Stimulated activated CD4-positive, alpha-beta T cell treated with anti-CD3 and anti-CD28 coated beads, Interleukin-1b, Interleukin-23, amount 100 ng/mL, for 1 hour (primary cell): ENCODE measurements at regions not wholly inside any gene's neighbourhood (a gene's known extent, or its start where the extent isn't known, plus 50 kb on each side); places are given as distances from the start of the nearest gene placed in this dataset.

Experiments used
- DNase-seq, 2 donors: peaks; one replicate each; pipeline ENCODE4 v3.0.0-alpha.2; 2020; ENCODE audit warnings: low read depth in 2 of 2

DNA sequence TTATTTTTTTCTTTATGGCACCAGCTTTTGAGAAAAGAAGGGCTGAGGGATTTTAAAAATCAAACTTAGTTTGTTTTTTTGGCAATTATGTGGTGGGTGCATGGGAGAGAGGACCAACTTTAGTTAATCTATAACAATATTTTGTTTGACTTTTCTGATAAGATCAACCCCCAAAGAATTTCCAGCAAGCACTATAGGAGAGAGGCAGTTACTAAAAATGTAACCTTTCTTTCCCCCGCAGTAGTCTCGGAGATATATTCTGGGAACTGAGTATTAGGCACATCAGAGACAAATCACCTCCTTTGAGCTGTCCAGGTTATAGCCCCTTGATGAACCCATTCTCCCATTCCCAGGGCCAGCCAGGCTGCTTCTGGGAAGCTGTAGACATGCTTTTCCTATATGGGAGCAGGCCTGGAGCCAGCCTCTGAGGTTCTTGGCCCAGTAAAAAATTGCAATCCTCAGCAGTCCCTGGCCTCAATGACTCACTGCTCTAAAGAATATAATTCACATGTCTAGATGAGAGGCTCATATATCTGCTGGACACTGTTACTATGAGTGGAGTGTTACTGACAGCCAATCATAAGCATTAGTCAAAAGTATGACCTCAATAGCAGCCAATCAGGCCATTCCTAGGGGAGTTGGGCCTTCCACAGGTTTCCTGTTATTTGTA lies 138.3 kb upstream of the AGBL1 start:
- no peak for DNase-seq

DNA sequence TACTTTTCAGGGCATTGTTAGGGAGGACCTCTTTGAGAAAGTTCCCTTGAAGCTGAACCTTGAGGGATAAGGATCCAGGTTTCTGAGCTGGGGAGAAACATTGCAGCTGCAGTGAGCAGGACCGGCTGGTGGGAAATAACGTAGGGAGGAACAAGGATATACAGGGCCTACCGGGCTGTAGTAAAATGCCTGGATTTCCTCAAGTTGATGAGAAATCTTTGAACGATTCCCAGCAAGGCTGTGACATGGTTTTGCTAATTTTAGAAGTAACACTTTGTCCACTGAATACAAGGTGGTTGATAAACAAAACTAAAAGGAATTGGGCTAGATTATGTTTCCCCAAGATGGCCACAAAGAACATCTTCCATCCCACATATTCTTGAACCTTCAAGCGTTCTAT lies 137.0 kb upstream of the AGBL1 start:
- no peak for DNase-seq

- DNase-seq: no peak
Measured at GRCh38 chr15:85943151-85943550, 136.5 kb upstream of the AGBL1 start.

GRCh38 chr15:85943791-85944190 lies 135.9 kb upstream of the AGBL1 start:
- no peak for DNase-seq

DNA sequence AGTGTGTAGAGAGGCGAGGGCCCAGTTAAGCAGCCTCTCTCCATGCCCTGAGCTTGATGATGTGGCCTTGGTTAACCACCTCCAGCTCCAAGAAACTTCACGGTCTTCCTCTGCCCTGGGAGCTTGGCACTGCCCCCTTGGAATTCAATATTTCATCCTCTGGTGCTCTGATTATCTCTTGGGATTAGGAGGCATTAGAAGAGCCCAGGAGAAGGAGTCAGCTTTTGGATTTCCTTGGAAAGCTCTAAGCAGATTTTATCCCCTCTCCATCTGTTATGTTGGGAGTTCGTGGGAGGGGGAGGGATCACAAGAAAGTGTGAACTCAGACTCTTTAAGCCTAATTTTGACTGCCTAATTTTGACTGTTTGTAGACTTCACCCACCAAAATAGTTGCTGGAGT lies 132.7 kb upstream of the AGBL1 start:
- DNase-seq: no peak

- no peak for DNase-seq
Measured at GRCh38 chr15:85947936-85948335, 131.7 kb upstream of the AGBL1 start.

DNA sequence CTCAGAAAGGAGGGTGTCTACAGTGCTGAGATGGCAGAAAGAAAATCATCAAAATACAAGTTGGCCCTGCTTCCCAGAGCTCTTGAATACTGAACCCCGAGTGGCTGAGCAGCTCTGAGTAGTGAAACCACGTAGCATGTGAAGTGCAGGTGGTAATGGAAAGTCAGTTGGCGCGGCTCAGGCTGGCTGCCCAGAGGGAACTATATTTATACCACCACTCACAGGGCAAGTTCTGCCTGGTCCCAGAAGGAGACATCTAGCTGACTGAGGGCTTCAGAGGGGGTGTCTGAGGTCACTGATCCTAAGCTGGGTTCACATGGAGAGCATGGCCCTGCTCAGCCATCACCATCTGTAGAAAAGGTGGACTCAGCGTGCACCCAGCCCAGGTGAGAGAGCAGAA lies 129.6 kb upstream of the AGBL1 start:
- no peak for DNase-seq

GRCh38 chr15:85954586-85954985 lies 125.1 kb upstream of the AGBL1 start:
- DNase-seq: no peak

DNA sequence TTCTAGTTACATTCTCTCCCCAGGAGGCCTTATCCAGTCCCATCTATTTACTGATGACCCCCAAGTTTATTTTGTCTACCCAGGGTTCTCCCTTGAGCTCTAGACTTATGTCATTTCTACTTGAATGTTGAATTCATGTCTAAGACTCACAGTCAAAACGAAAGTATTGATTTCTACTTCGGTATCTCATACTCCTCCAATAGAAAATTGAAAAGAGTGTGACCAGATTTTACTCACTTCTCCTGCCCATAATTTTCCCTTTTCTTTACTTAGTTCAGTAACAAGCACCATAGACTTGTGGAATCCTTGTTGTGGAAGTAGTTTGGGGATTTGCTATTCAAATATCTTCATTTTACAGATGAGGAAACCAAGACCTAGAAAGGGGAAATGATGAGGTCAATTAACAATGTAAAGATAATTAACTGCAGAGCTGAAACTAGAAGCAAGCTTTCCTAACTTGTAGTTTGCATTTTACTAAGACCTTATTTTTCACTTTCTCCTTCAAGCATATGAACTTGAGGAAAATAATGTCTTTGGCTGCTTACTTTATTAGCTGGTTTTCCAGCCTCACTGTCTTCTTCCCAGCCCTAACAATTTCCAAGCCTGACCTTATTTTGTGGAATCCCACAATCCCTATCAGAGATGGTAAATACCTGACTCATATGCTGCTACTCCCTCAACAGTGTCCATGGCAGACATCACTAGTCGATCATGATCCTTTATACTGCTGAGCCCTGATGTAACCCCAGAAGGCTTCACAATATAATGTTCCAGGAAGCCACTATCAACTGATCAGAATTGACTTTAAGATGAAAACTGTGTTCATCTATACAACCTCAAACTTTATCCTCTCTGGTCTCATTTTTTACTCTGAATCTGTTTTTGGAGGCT lies 123.9 kb upstream of the AGBL1 start:
- DNase-seq: no peak

DNA sequence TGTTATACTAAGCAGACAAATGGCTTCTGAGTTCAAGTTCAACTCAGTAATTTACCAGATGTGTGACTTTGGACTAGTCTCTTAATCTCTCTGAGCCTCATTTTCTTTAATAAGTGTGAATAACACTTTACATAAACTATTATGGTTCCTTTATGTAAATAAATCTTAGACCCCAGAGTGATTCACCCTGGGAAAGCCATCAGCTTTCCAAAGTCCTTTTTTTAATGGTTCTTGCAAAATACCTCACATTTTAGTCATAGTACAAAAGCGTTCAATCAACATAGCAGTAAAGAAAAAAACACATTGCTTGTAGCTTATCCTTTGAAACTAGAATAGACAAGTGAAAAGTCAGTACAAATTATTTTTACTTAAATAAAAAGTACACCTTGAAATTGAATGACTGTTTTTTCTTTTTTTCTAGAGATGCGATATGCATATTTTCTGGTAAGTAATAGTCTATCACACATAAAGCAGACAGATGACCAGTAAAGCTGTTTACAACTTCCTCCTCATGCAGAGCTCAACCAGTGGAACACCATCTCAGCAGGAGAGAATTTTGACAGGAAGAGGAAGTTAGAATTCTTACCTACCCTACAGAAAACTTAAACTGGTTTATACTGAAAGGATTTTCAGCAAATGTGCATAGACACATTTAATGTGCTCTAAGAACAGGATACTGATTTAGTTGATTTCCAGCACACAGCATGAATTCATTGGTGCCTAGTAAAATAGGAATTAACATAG lies 123.0 kb upstream of the AGBL1 start:
- DNase-seq: no peak

DNA sequence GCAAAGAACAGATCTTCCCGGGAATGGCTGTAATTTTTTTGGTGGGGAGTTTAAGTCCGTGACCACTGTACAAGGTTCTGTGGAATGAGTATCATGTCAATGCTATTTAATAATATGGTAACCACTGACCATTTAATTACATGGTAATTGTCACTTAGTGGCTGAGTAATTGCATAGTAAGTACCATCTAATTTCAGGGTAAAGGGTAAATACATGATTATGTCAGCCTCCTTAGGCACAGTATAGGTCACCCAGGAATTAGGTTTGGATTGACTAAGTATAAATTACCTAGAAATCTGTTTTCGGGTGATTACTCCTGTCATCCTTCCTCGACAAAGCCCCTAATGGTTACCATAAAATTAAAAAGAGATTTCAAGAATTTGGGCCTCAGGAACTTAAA lies 120.1 kb upstream of the AGBL1 start:
- no peak for DNase-seq

- no peak for DNase-seq
Measured at GRCh38 chr15:85960381-85960780, 119.3 kb upstream of the AGBL1 start.

DNA sequence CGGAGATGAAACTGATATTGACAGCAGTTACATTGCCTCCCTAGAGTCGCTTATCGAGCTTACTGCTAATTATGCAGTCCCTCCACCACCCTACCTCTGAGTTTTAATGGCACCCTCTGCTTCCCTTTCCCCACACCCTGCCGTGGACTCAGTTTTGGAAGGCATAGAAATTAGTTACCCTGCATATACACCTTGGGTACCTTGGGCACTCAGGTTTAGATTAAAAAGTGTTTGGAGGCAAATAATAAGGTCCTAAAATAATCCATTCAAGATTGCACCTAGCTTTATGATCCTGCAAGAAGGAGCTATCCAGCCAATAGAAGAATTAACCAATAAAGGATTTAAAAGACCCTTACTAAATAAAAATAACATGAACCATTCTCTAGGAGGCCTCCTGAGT lies 117.8 kb upstream of the AGBL1 start:
- no peak for DNase-seq

DNA sequence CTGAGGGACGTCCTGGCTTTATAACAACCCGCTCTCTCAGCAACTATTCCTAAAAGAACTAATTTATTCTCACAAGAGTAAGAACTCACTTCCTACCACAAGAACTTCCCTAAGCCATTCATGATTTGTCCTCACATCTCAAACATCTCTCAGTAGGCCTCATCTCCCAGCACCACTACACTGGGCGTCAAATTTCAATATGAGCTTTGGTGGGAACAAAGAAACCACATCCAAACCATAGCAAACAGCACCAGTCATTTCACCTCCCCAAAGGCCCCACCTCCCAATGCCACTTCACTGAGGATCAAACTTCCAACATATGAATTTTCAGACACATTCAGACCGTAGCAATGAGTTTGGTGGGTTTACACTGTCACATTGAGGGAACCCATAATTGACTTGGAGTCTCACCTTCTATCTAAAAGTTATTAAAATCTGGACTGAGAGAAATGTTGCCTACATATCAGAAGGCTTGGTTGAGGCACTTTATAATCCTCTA lies 116.4 kb upstream of the AGBL1 start:
- no peak for DNase-seq

DNA sequence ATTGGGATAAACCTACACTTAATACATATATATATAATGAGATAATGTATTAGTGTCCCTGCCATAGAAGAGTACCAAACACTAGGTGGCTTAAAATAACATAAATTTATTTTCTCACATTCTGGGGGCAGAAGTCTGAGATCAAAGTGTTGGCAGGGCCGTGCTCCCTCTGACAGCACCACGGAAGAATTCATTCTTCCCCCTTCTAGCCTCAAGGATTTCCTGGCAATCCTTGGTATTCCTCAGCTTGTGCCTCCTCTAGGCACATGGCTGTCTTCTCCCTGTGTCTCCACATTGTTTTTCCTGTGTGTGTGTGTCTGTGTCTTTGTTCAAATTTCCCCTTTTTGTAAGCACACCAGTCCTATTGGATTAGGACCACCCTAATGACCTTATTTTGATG lies 115.2 kb upstream of the AGBL1 start:
- no peak for DNase-seq

DNA sequence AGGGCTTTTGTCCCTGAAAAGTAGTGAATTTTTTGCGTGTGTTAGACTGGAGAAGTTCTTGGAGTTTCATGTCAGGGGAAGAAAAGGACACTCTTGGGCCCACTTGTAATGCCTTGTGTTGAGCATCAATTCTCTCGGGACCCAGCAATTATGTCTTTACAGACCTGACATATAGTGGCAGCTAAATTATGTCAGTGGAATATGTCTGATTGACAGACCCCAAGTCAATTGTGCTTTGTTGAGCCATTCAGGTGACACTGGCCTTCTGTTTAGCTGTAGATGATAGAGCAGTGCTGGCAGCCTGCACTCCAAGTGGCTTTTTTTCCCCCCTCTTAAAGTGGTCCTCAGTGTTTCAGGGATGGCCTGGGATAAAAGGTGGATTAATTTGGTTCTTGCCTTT lies 112.1 kb upstream of the AGBL1 start:
- DNase-seq: no peak

- no peak for DNase-seq
Measured at GRCh38 chr15:85972805-85973540, 106.7 kb upstream of the AGBL1 start.

DNA sequence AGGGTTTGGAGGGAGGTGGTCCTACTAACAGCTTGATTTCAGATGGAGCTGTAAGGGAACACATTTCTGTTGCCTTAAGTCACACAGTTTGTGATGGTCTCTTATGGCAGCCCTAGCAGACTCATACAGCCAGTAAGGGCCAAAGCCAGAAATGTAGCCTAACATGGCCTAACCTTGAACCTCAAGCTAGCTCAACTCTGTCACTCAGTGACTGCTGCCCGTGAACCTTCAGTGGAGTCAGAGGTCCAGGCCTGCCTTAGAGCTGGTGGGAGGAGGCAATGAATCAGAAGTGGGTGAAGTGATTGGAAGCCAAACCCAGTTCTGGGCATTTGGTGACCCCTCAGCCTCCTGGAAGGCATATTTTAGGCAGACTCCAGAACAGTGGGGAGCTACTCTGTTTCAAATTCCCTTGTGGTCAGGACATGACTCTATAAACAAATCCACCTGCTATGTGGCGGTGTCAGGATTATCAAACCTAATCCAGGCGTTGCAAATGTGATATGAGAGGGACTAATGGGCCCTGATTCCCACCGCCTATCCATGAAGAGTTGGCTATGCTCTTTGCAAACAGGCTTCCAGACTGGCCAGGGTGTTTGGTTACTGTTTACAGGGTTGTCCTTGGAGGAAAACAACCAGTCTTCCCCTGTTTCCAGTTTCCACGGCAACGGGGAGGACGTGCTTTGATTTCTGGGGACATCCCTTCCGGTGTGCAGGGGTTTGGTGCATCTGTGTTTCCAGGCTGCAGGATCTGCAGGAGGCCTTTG lies 105.9 kb upstream of the AGBL1 start:
- DNase-seq: no peak

DNA sequence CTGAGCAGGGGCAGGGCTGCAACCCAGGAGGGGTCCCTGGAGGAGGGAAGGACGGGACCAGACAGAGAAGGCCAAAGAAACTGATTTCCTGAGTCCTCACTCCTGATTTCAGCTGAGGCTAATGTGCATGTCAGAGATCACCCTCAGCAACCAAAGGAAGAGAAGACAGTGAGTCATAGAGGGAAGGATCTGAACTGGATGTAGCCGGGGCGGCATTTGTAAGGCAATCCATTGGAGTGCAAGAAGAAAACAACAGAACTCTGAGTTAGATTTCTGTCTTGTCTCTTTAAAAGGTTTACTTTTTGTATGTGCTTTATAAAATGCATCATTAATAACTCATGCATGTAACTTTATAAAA lies 105.3 kb upstream of the AGBL1 start:
- DNase-seq: no peak

DNA sequence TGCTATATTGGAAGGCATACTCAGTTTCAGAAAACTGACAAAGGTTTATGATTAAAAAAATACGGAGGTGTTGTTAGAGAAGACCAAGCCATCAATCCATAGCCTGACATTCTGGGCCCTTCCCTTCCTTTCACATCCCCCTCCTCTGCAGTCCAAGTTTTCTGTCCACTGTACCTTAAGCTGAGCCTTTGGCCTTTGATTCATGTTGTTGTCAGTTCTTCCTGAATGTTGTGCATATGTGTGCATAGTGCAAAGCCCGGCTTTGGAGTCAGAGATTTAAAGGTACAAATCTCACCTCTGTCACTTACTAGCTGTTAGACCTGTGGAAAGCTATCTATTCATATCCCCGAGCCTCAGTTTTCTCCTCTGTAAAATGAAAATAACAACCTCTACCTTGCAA lies 104.9 kb upstream of the AGBL1 start:
- DNase-seq: no peak

DNA sequence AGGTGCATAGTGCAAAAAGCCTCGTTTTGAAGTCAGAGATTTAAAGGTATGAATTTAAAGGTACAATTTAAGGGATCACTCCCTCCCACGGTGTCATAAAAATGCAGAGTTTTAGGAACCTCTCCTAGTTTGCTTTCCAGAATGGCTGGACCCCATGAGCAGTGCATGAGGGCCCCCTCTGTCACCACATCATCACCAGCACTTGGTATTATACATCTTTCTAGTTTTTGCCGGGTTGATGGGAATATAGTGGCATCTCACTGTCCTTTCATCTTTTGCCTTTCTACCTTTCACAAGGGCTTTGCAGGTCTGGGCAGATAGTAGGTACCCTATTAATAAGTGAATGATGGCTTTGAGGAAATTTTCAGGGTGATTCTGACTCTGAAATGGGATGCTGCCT lies 103.6 kb upstream of the AGBL1 start:
- DNase-seq: no peak
